ENCODE measurements at regions not wholly inside any gene's neighbourhood (a gene's known extent, or its start where the extent isn't known, plus 50 kb on each side); places are given as distances from the start of the nearest gene placed in this dataset.
"Not testable (repeated sequence)": the region's sequence is repeated elsewhere in the genome, so short reads cannot be mapped to it uniquely, and the experiment has no call there.

GRCh38 chr9:41653560-41654340, 464.6 kb upstream of the ZNG1F start:
- peak overlapping the region in 3 of 5 donors; percentile 66 to 75 (median 70) for H3K27ac ChIP-seq
- H3K9me3 ChIP-seq; H3K4me1 ChIP-seq; intact Hi-C loops (cut with DNase I; ENCODE audit: low total_unique reads); H3K36me3 ChIP-seq; H3K27me3 ChIP-seq: not testable (repeated sequence)
- H3K4me3 ChIP-seq: peak overlapping the region in 2 of 4 donors; percentile 9 to 17
- WGBS, 5 donors: 33 to 54% (median 46%) methylated on average over 12 to 16 of the region's 21 CpGs
- DNase-seq: peak in 1 of 2 donors; percentile 42

DNA sequence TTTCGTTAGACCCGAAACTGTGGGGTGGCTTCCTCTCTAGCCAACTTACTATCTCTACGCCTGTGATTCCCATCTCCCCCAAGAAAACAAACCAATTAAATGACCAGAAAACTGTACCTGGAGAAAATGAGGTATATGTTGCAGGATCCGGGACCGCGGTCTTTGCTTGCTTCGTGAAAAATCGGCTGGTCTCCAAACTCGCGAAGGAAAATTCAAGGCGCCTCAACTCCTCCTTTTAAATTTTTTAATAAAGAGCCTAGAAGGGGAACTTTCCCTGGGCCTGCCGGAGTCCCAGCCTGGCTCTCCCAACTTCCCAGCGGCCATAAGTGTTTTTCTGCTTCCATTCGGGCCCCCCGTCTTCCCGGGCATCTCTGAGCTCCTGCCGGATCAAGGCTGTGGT, 463.7 kb upstream of the ZNG1F start:
- H3K9me3 ChIP-seq; H3K27me3 ChIP-seq; H3K4me1 ChIP-seq; DNase-seq; intact Hi-C loops (cut with DNase I; ENCODE audit: low total_unique reads); H3K4me3 ChIP-seq; H3K36me3 ChIP-seq: not testable (repeated sequence)
- H3K27ac ChIP-seq: peak overlapping the region in 1 of 5 donors; percentile 46
- WGBS, 5 donors: 86 to 99% (median 92%) methylated on average over 13 to 16 of the region's 17 CpGs

GRCh38 chr9:41652100-41652713, 463.1 kb upstream of the ZNG1F start:
- H3K27me3 ChIP-seq; H3K4me3 ChIP-seq; intact Hi-C loops (cut with DNase I; ENCODE audit: low total_unique reads); H3K4me1 ChIP-seq; H3K9me3 ChIP-seq; H3K36me3 ChIP-seq: not testable (repeated sequence)
- DNase-seq: peak in 1 of 2 donors; percentile 3
- peak overlapping the region in 1 of 5 donors; percentile 57 for H3K27ac ChIP-seq
- WGBS, 5 donors: 66 to 92% (median 89%) methylated on average over 7 to 24 of the region's 29 CpGs

DNA sequence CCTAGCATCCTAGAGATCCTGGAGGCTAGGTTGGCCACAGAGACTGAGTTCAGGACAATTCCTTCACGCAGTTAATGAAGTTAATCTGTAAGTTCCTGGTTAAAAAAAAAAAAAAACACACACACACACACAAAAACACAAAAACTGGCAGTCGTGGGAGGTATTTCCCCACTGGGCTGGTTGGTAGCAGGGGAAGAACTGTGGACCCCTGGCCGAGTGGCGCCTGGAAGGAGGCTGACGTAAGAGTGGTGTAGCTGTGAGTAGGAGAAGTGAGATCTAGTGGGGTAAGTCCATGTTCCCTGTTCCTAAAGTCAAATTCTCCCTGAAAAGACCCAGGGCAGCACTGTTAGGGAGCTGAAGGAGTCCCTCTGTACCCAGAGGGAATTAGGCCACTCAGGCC, 461.0 kb upstream of the ZNG1F start:
- H3K9me3 ChIP-seq; H3K4me3 ChIP-seq; H3K36me3 ChIP-seq; H3K4me1 ChIP-seq; intact Hi-C loops (cut with DNase I; ENCODE audit: low total_unique reads); H3K27ac ChIP-seq; H3K27me3 ChIP-seq; DNase-seq: not testable (repeated sequence)
- 60 to 79% (median 78%) methylated on average over 5 of the region's 5 CpGs for WGBS, 5 donors

- peak; percentile 43 to 47 for DNase-seq
- H3K36me3 ChIP-seq; intact Hi-C loops (cut with DNase I; ENCODE audit: low total_unique reads); H3K27me3 ChIP-seq; H3K27ac ChIP-seq; H3K9me3 ChIP-seq; H3K4me1 ChIP-seq: not testable (repeated sequence)
- 46% methylated on average over 7 of the region's 19 CpGs; no CpG with 5 or more reads in 4 of the 5 donors for WGBS, 5 donors
- peak overlapping the region in 1 of 4 donors; percentile 13 for H3K4me3 ChIP-seq
Measured at GRCh38 chr9:41648564-41648963, 459.4 kb upstream of the ZNG1F start.

- H3K36me3 ChIP-seq; H3K9me3 ChIP-seq; H3K27me3 ChIP-seq; H3K4me3 ChIP-seq; H3K4me1 ChIP-seq; H3K27ac ChIP-seq; intact Hi-C loops (cut with DNase I; ENCODE audit: low total_unique reads); DNase-seq: not testable (repeated sequence)
- WGBS, 5 donors: 93 to 97% (median 95%) methylated on average over 5 to 25 of the region's 26 CpGs; no CpG with 5 or more reads in 1 of the 5 donors
Measured at GRCh38 chr9:41646246-41646645, 457.1 kb upstream of the ZNG1F start.

DNA sequence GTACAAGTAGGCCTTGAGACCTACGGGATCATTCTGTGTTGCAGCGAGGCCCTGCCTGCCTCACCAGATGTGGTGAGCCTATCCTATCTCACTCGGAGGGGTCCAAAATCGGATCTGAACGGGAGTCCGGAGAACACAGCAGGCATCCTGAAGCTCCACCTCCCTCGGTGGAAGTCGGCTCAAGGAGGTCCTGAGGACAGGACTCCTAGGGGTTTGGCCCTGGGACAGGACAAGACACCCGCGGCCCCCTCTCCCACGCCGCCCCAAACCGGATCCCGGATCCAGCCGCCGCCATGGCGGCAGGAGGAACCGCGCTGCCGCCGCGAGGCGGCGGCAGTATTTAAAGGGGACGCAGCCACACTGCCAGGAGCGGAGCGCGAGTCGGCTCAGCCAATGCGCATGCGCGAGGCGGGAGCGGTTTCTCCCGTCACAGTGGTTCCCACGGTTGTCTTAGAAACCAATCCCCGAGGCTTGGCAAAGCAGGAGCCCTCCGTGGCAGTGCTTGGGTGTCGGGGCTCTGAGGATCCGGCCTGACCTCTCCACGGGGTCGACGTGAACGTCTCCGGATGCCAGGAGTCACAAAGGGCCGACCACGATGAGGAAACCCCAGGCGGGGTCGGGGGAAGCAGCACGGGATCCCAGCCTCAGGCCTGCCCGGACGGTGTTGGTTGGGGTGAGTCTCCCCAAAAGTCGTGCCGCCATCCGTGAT, 454.6 kb upstream of the ZNG1F start:
- Histone ChIP-seq H3K27ac (peak overlapping the region; percentile 61 to 81 (median 77)), H3K4me3 (peak overlapping the region; percentile 32 to 48 (median 42))
- 7 to 14% (median 10%) methylated on average over 33 to 55 of the region's 55 CpGs; no CpG with 5 or more reads in 1 of the 5 donors for WGBS, 5 donors
- intact Hi-C loops (cut with DNase I; ENCODE audit: low total_unique reads); H3K4me1 ChIP-seq; H3K9me3 ChIP-seq; H3K36me3 ChIP-seq; H3K27me3 ChIP-seq: not testable (repeated sequence)
- DNase-seq: peak; percentile 71 to 93

DNA sequence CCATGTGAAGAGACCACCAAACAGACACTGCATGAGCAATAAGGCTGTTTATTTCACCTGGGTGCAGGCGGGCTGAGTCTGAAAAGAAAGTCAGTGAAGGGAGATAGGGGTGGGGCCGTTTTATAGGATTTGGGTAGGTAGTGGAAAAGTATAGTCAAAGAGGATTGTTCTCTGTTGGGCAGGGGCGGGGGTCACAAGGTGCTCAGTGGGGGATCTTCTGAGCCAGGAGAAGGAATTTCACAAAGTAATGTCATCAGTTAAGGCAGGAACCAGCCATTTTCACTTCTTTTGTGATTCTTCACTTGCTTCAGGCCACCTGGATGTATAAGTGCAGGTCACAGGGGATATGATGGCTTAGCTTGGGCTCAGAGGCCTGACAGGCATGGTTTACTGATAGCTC, 444.6 kb upstream of the ZNG1F start:
- 68 to 74% (median 71%) methylated on average over 3 of the region's 3 CpGs for WGBS, 5 donors

GRCh38 chr9:41623666-41624065, 434.5 kb upstream of the ZNG1F start:
- DNase-seq; H3K36me3 ChIP-seq; H3K4me1 ChIP-seq; intact Hi-C loops (cut with DNase I; ENCODE audit: low total_unique reads); H3K27ac ChIP-seq; H3K4me3 ChIP-seq; H3K9me3 ChIP-seq; H3K27me3 ChIP-seq: not testable (repeated sequence)
- 85 to 92% (median 88%) methylated on average over 9 to 10 of the region's 10 CpGs for WGBS, 5 donors

More for the DNA sequence above, 444.6 kb upstream of the ZNG1F start:
- H3K27me3 ChIP-seq; H3K36me3 ChIP-seq; H3K9me3 ChIP-seq; H3K4me3 ChIP-seq; DNase-seq; H3K27ac ChIP-seq; H3K4me1 ChIP-seq; intact Hi-C loops (cut with DNase I; ENCODE audit: low total_unique reads): not testable (repeated sequence)

DNA sequence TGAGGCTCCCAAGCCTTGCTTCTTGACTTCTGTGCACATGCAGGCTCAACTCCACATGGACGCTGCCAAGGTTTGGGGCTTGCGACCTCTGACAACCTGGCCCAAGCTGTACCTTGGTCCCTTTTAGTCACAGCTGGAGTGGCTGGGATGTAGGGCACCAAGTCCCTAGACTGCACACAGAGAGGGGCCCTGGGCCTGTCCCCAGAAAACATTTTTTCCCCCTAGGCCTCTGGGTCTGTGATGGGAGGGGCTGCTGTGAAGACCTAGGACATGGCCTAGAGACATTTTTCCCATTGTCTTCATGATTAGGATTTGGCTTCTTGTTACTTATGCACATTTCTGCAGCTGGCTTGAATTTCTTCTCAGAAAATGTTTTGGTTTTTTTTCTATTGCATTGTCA, 430.1 kb upstream of the ZNG1F start:
- H3K27me3 ChIP-seq; H3K36me3 ChIP-seq; H3K4me3 ChIP-seq; H3K4me1 ChIP-seq; H3K9me3 ChIP-seq; DNase-seq; intact Hi-C loops (cut with DNase I; ENCODE audit: low total_unique reads); H3K27ac ChIP-seq: not testable (repeated sequence)
- WGBS, 5 donors: 51 to 95% (median 86%) methylated on average over 1 to 2 of the region's 2 CpGs; no CpG with 5 or more reads in 1 of the 5 donors

DNA sequence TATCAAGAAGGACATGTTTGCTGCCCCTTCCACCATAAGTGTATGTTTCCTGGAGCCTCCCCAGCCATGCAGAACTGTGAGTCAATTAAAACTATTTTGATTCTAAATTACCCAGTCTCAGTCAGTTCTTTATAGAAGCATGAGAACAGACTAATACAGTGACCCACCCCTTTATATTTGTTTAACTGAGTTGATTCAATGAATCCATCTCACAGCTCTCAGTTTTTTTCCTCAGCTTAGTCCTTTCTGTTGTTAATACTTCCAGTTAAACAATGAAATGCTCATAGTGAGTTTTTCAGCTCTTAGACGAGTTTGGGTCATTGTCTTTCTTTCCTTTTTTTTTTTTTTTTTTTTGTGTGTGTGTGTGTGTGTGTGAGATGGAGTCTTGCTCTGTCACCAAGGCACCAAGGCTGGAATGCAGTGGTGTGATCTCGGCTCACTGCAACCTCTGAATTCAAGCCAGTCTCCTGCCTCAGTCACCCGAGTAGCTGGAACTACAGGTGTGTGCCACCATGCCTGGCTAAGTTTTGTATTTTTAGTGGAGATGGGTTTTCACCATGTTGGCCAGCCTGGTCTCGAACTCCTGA, 417.9 kb upstream of the ZNG1F start:
- H3K36me3 ChIP-seq; DNase-seq; intact Hi-C loops (cut with DNase I; ENCODE audit: low total_unique reads); H3K4me1 ChIP-seq; H3K4me3 ChIP-seq; H3K9me3 ChIP-seq; H3K27me3 ChIP-seq; H3K27ac ChIP-seq: not testable (repeated sequence)
- WGBS, 5 donors: 81 to 97% (median 89%) methylated on average over 1 to 2 of the region's 4 CpGs; no CpG with 5 or more reads in 2 of the 5 donors
